ENCODE measurements at regions not wholly inside any gene's neighbourhood (a gene's known extent, or its start where the extent isn't known, plus 50 kb on each side); places are given as distances from the start of the nearest gene placed in this dataset.

DNA sequence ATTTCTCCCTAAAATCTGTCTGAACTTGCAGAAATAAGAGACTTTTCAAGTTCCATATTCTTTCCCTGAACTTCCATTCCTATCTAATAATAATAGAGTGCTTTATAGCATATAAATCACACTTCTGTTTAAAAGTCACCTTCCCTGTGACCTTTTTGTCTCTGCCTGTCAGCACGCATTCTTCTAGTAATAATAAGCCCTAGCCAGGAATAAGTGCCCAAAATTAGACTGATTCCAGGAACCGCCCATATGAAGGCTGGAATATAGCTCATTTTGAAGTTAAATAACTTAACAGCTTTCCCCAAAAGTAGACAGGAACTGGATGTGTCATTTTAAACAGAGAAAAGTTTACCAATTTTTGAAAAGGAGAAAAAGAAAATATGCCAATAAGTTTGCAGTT is 576.5 kb downstream of the EPHA4 start:
- ATAC-seq (ENCODE audit: poor library complexity) (no peak), DNase-seq (no peak)
- H3K27ac Mint-ChIP-seq = no peak overlapping the region
- Histone ChIP-seq H3K4me1 (ENCODE audit: insufficient read depth, low read length) (no peaks in the 10 kb centered on the region), H3K36me3 (ENCODE audit: insufficient read depth, low read length) (no peaks in the 10 kb centered on the region), H3K27me3 (ENCODE audit: control insufficient read depth in 1 of 2, insufficient read depth in 2 of 2, low read length in 2 of 2) (peaks cover 0 to 7% of the 10 kb centered on the region in 2 experiments), H3K4me3 (ENCODE audit: low read length) (no peak overlapping the region), H3K27ac (ENCODE audit: low read depth in 1 of 2, low read length in 2 of 2) (no peak overlapping the region), H3K9me3 (ENCODE audit: control insufficient read depth in 1 of 2, insufficient read depth in 1 of 2, low read length in 2 of 2) (no peaks in the 10 kb centered on the region)
- no peaks in the 10 kb centered on the region for H3K36me3 Mint-ChIP-seq (ENCODE audit: low read depth)
- no peaks in the 10 kb centered on the region for H3K9me3 Mint-ChIP-seq
- intact Hi-C loops (cut with DNase I, micrococcal nuclease) = no loop called here
- peaks cover 17% of the 10 kb centered on the region for H3K27me3 Mint-ChIP-seq
- no peak overlapping the region for H3K4me3 Mint-ChIP-seq
- ChIA-PET CTCF (no interaction called here), POLR2A (no interaction called here)
- no peaks in the 10 kb centered on the region for H3K4me1 Mint-ChIP-seq (ENCODE audit: low read depth)
- TF ChIP-seq, protein P1, sequence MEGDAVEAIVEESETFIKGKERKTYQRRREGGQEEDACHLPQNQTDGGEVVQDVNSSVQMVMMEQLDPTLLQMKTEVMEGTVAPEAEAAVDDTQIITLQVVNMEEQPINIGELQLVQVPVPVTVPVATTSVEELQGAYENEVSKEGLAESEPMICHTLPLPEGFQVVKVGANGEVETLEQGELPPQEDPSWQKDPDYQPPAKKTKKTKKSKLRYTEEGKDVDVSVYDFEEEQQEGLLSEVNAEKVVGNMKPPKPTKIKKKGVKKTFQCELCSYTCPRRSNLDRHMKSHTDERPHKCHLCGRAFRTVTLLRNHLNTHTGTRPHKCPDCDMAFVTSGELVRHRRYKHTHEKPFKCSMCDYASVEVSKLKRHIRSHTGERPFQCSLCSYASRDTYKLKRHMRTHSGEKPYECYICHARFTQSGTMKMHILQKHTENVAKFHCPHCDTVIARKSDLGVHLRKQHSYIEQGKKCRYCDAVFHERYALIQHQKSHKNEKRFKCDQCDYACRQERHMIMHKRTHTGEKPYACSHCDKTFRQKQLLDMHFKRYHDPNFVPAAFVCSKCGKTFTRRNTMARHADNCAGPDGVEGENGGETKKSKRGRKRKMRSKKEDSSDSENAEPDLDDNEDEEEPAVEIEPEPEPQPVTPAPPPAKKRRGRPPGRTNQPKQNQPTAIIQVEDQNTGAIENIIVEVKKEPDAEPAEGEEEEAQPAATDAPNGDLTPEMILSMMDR (IDR thresholded peaks at IDR 0.05) = no peak

GRCh38 chr2:220998156-220998555 is 573.9 kb downstream of the EPHA4 start:
- POLR2A ChIA-PET = no interaction called here
- H3K27me3 ChIP-seq (ENCODE audit: control insufficient read depth in 1 of 2, insufficient read depth in 2 of 2, low read length in 2 of 2) = peaks cover 0 to 7% of the 10 kb centered on the region in 2 experiments
- H3K36me3 Mint-ChIP-seq (ENCODE audit: low read depth) = no peaks in the 10 kb centered on the region
- ATAC-seq (ENCODE audit: poor library complexity) = no peak
- no peaks in the 10 kb centered on the region for H3K4me1 ChIP-seq (ENCODE audit: insufficient read depth, low read length)
- H3K27ac ChIP-seq (ENCODE audit: low read depth in 1 of 2, low read length in 2 of 2) = no peak overlapping the region
- H3K27me3 Mint-ChIP-seq = peaks cover 5% of the 10 kb centered on the region
- TF ChIP-seq, protein P1 (IDR thresholded peaks at IDR 0.05) = no peak
- H3K9me3 ChIP-seq (ENCODE audit: control insufficient read depth in 1 of 2, insufficient read depth in 1 of 2, low read length in 2 of 2) = no peaks in the 10 kb centered on the region
- H3K4me1 Mint-ChIP-seq (ENCODE audit: low read depth) = no peaks in the 10 kb centered on the region
- H3K27ac Mint-ChIP-seq = no peak overlapping the region
- H3K36me3 ChIP-seq (ENCODE audit: insufficient read depth, low read length) = no peaks in the 10 kb centered on the region
- intact Hi-C loops (cut with DNase I, micrococcal nuclease) = no loop called here
- CTCF ChIA-PET = no interaction called here
- no peak overlapping the region for H3K4me3 ChIP-seq (ENCODE audit: low read length)
- no peaks in the 10 kb centered on the region for H3K9me3 Mint-ChIP-seq
- no peak overlapping the region for H3K4me3 Mint-ChIP-seq
- no peak for DNase-seq

DNA sequence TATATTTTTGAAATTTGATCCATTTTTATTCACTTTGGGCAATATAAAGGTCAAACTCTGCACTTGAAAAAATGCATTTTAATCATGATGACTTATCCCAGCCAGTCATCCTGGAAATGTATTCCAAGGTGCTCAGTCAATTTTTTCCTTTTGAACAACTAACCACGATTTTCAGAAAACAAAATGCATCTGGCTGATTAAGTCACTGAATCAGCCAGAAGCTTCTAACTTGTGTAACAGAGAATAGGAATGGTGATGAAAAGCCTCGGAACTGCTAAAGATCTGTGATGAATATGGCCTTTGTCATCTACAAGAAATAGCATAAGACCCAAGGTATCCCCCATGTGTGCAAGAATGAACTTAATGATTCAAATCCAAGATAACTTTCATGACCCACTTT is 572.7 kb downstream of the EPHA4 start:
- peaks cover 0 to 7% of the 10 kb centered on the region in 2 experiments for H3K27me3 ChIP-seq (ENCODE audit: control insufficient read depth in 1 of 2, insufficient read depth in 2 of 2, low read length in 2 of 2)
- DNase-seq (no peak), ATAC-seq (ENCODE audit: poor library complexity) (no peak)
- H3K4me1 Mint-ChIP-seq (ENCODE audit: low read depth) = no peaks in the 10 kb centered on the region
- no peaks in the 10 kb centered on the region for H3K36me3 ChIP-seq (ENCODE audit: insufficient read depth, low read length)
- H3K27ac Mint-ChIP-seq = no peak overlapping the region
- CTCF ChIA-PET = no interaction called here
- no peak overlapping the region for H3K4me3 Mint-ChIP-seq
- TF ChIP-seq, protein P1 (IDR thresholded peaks at IDR 0.05) = no peak
- H3K4me1 ChIP-seq (ENCODE audit: insufficient read depth, low read length) = no peaks in the 10 kb centered on the region
- intact Hi-C loops (cut with DNase I, micrococcal nuclease) = no loop called here
- POLR2A ChIA-PET = no interaction called here
- no peaks in the 10 kb centered on the region for H3K36me3 Mint-ChIP-seq (ENCODE audit: low read depth)
- peaks cover 5% of the 10 kb centered on the region for H3K27me3 Mint-ChIP-seq
- H3K4me3 ChIP-seq (ENCODE audit: low read length) = no peak overlapping the region
- no peaks in the 10 kb centered on the region for H3K9me3 Mint-ChIP-seq
- H3K9me3 ChIP-seq (ENCODE audit: control insufficient read depth in 1 of 2, insufficient read depth in 1 of 2, low read length in 2 of 2) = no peaks in the 10 kb centered on the region
- H3K27ac ChIP-seq (ENCODE audit: low read depth in 1 of 2, low read length in 2 of 2) = no peak overlapping the region
